WI38 (cell line): ENCODE measurements at regions not wholly inside any gene's neighbourhood (a gene's known extent, or its start where the extent isn't known, plus 50 kb on each side); places are given as distances from the start of the nearest gene placed in this dataset.

Source experiments
- H3K4me3 ChIP-seq: 2 replicates; pipeline ENCODE4 v1.5.1; 2011; ENCODE audit warnings: low read depth, mild to moderate bottlenecking, control low read depth, low read length
- TF ChIP-seq, protein P1 (sequence below): IDR thresholded peaks from 2 replicates; pipeline ENCODE4 v1.5.1; 2012; ENCODE audit warnings: low read depth, mild to moderate bottlenecking, control low read depth, low read length

DNA sequence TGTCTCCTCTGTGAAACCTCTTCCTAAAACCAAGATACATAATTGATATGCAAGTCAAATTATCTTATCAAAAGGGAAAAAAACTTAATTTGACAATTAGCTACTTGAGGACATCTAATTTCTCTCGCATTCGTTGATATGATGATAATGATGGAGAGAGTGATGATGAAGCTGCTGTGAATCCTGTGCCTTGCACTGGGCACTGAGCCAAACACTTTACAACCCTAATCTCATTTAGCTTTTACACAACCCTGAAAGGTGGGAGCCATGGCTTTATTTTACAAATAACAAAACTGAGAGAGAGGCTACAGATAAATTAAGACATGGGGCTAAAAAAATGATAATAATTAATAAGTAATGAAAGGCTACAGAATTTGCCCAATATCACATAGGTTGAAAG lies 176.0 kb downstream of the NOC3L start:
- no peak overlapping the region for H3K4me3 ChIP-seq
- TF ChIP-seq, protein P1, sequence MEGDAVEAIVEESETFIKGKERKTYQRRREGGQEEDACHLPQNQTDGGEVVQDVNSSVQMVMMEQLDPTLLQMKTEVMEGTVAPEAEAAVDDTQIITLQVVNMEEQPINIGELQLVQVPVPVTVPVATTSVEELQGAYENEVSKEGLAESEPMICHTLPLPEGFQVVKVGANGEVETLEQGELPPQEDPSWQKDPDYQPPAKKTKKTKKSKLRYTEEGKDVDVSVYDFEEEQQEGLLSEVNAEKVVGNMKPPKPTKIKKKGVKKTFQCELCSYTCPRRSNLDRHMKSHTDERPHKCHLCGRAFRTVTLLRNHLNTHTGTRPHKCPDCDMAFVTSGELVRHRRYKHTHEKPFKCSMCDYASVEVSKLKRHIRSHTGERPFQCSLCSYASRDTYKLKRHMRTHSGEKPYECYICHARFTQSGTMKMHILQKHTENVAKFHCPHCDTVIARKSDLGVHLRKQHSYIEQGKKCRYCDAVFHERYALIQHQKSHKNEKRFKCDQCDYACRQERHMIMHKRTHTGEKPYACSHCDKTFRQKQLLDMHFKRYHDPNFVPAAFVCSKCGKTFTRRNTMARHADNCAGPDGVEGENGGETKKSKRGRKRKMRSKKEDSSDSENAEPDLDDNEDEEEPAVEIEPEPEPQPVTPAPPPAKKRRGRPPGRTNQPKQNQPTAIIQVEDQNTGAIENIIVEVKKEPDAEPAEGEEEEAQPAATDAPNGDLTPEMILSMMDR = no peak

DNA sequence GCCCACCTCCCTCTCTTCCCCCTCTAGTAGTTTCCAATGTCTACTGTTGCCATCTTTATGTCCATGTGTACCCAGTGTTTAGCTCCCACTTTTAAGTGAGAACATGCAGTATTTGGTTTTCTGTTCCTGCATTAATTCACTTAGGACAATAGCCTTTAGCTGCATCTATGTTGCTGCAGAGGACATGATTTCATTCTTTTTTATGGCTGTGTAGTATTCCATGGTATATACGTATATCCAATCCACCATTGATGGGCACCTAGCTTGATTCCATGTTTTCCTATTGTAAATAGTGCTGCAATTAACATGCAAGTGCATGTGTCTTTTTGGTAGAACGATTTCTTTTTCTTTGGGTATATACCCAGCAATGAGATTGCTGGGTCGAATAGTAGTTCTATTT lies 170.4 kb downstream of the NOC3L start:
- TF ChIP-seq, protein P1 = no peak
- H3K4me3 ChIP-seq = no peak overlapping the region

DNA sequence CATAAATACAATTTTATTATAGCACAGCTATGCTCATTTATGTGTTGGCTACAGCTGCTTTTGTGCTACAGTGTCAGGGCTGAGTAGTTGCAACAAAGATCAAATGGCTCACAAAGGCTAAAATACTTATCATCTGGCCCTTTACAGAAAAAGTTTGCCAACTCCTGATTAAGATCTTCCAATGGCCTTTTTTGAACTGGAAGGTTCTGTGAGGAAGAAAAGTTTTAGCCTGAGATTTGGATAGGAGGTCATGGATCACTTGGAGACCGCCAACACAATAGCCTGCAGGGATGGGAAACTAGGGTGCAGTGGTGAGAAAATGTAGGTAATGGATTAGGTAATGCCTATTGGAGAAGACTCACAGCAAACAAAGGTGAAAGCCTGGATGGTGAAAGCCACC lies 169.8 kb downstream of the NOC3L start:
- TF ChIP-seq, protein P1 = no peak
- no peak overlapping the region for H3K4me3 ChIP-seq

DNA sequence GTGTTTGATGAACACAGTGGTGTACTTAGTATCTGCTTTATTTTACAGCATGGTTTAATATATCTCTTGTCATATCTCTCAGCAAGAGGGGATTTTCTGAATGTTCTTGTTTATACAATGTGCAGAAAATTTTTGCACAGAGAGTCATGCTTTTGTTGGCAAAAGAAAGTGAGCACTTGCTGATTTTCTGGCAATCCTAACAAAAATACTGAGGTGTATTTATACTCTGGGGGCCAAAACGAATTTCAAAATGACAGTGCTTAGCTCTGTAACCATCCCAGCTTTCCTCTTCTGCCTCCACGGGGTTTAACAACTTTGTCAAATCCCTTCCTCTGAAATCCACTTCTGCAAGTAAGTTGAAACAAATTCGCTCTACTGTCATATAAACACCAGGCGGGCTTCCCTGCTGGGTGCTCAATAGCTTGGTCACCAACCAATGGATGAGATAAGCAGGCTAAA lies 169.2 kb downstream of the NOC3L start:
- no peak overlapping the region for H3K4me3 ChIP-seq
- TF ChIP-seq, protein P1 = no peak

DNA sequence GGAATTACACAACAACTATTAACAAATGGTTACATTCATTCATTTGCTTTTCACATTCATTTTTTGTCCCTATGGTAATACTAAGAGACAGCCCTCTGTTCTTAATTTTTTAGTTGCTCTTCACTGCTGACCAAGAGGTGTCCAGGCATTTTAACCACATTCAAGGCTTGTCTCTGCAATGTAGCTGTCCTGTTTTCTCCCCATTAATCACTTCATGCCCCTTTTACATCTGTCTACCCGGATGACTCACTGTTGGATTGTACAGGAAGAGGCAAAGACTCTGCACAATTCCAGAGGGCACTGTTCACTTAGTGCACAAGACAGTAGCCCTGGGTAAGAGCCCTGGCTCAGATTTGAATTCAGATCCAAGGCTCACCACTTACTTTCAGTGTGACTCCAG lies 168.5 kb downstream of the NOC3L start:
- no peak overlapping the region for H3K4me3 ChIP-seq
- TF ChIP-seq, protein P1 = no peak

DNA sequence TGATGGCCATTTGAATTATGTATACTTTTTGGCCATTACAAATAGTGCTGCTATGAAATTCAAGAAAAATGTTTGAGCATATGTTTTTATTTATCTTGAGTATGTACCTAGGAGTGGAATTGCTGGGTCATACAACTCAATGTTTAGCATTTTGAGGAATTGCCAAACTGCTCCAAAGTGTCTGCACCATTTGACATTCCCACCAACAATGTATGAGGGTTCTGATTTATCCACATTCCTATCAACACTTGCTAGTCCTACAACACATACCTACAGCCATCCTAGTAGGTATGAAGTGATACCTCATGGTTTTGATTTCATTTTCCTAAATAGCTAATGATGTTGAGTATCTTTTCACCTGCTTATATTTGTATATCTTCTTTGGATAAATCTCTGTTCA lies 165.5 kb downstream of the NOC3L start:
- TF ChIP-seq, protein P1 = no peak
- no peak overlapping the region for H3K4me3 ChIP-seq

DNA sequence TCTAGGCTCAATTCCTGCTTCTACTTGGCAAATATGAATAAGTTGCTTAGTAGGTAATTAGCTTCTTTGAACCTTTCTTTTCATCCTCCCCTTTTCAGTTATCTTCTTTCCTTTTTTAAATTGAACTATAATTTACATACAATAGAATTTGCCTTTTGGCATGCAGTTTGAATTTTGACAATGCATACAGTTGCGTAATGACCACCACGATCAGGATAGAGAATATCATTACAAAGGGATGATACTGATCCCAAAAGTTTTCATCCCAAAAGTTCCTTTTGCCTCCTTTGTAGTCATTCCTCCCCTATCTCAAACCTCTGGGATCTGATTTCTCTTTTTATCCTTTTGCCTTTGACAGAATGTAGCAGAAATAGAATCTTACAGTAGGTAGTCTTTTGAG lies 164.4 kb downstream of the NOC3L start:
- TF ChIP-seq, protein P1 = no peak
- no peak overlapping the region for H3K4me3 ChIP-seq
